ENCODE measurements at regions not wholly inside any gene's neighbourhood (a gene's known extent, or its start where the extent isn't known, plus 50 kb on each side); places are given as distances from the start of the nearest gene placed in this dataset.

DNA sequence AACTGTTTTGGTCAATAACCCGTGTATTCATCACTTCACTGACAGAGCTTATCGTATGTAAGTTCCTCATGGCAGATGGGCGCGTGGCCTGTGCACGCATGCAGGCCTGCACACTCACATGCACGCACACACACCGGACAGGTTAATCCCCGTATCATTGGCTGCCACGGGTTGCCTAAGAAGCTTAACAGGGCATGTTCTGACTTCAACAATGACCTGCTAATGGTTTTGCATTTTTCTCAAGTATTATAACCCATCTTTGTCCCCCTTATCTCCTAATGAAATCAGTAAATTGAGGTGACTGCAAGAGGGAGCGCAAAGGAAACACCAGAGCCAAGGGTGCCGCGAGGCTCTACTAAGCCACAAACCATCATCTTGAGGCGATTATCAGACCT is 399.0 kb upstream of the ID2 start:
- Mint-ChIP-seq H3K27me3 (no peaks in the 10 kb centered on the region), H3K4me1 (ENCODE audit: unreplicated experiment) (peaks cover 35% of the 10 kb centered on the region), H3K4me3 (peak overlapping the region; percentile 16), H3K9me3 (no peaks in the 10 kb centered on the region), H3K36me3 (peaks cover 3% of the 10 kb centered on the region), H3K27ac (no peak overlapping the region)
- no peak for TF ChIP-seq CTCF (conservative IDR thresholded peaks at IDR 0.05)
- DNase-seq (ENCODE audit: extremely low spot score, unreplicated experiment), result no peak

DNA sequence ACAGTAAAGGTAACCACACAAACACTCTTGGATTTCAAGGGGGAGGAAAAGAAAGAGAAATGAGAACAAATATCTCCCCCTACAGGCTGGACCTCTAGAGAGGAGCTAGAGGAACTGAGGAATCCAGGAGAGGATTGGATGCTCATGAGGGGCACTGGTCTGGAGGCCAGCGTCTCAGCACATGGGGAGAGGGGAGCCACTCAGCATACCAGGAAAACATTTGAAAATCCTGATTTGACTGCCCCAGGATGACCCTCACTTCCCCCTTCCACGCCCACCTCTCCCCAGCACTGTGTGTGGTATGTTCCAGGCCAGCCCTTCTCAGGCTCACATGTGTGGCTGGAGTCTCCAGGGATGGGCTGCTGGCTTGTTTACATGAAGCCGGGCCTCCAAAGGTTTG is 396.8 kb upstream of the ID2 start:
- Mint-ChIP-seq H3K27ac (peak overlapping the region; percentile 8), H3K27me3 (no peaks in the 10 kb centered on the region), H3K9me3 (peaks cover 4% of the 10 kb centered on the region), H3K36me3 (peaks cover 3% of the 10 kb centered on the region), H3K4me3 (no peak overlapping the region), H3K4me1 (ENCODE audit: unreplicated experiment) (peaks cover 28% of the 10 kb centered on the region)
- TF ChIP-seq CTCF (conservative IDR thresholded peaks at IDR 0.05), result peak; percentile 25
- DNase-seq (ENCODE audit: extremely low spot score, unreplicated experiment), result no peak

- no peak for DNase-seq (ENCODE audit: extremely low spot score, unreplicated experiment)
- no peak overlapping the region for H3K27ac Mint-ChIP-seq
- peaks cover 28% of the 10 kb centered on the region for H3K4me1 Mint-ChIP-seq (ENCODE audit: unreplicated experiment)
- no peaks in the 10 kb centered on the region for H3K27me3 Mint-ChIP-seq
- H3K36me3 Mint-ChIP-seq, result peaks cover 3% of the 10 kb centered on the region
- TF ChIP-seq CTCF (conservative IDR thresholded peaks at IDR 0.05), result no peak
- H3K4me3 Mint-ChIP-seq, result no peak overlapping the region
- peaks cover 4% of the 10 kb centered on the region for H3K9me3 Mint-ChIP-seq
Measured at GRCh38 chr2:8285898-8286297, 396.0 kb upstream of the ID2 start.

GRCh38 chr2:8288206-8288605 is 393.6 kb upstream of the ID2 start:
- no peak for TF ChIP-seq CTCF (conservative IDR thresholded peaks at IDR 0.05)
- Mint-ChIP-seq H3K9me3 (peaks cover 12% of the 10 kb centered on the region), H3K27ac (no peak overlapping the region), H3K4me3 (no peak overlapping the region), H3K36me3 (peaks cover 3% of the 10 kb centered on the region), H3K4me1 (ENCODE audit: unreplicated experiment) (peaks cover 11% of the 10 kb centered on the region), H3K27me3 (no peaks in the 10 kb centered on the region)
- no peak for DNase-seq (ENCODE audit: extremely low spot score, unreplicated experiment)

- H3K9me3 Mint-ChIP-seq, result peaks cover 12% of the 10 kb centered on the region
Measured at GRCh38 chr2:8289111-8289510, 392.7 kb upstream of the ID2 start.

More at GRCh38 chr2:8289111-8289510, 392.7 kb upstream of the ID2 start:
- peak overlapping the region; percentile 16 for H3K27ac Mint-ChIP-seq
- H3K36me3 Mint-ChIP-seq, result peaks cover 2% of the 10 kb centered on the region
- H3K27me3 Mint-ChIP-seq, result no peaks in the 10 kb centered on the region
- DNase-seq (ENCODE audit: extremely low spot score, unreplicated experiment), result no peak
- peaks cover 9% of the 10 kb centered on the region for H3K4me1 Mint-ChIP-seq (ENCODE audit: unreplicated experiment)
- no peak for TF ChIP-seq CTCF (conservative IDR thresholded peaks at IDR 0.05)
- H3K4me3 Mint-ChIP-seq, result no peak overlapping the region

Measured in type B pancreatic cell (in vitro differentiated cells).